ENCODE measurements at regions not wholly inside any gene's neighbourhood (a gene's known extent, or its start where the extent isn't known, plus 50 kb on each side); places are given as distances from the start of the nearest gene placed in this dataset.
"Not testable (repeated sequence)": the region's sequence is repeated elsewhere in the genome, so short reads cannot be mapped to it uniquely, and the experiment has no call there.

DNA sequence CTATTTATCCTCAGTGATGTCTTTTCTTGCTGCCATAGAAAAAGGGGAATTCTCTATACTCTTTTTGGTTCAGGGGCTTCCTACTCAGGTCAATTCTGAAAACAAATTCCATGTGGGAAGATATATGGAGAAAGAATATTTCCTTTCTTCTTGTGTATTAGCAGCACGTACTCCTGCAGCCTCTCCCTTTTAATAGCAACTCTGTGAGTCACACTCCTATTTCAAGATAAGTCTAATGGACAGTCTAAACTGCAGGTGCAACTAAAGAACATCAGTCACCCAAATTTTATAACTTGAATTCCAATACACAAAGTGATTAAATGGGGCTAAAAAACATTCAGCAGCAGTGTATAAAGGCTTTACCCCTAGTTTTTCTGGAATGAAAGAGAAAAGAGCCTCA lies 942.2 kb downstream of the CNTNAP5 start:
- DNase-seq, result no peak

GRCh38 chr2:124970030-124970429 lies 944.9 kb downstream of the CNTNAP5 start:
- no peak for DNase-seq

- DNase-seq, result no peak
These were observed 948.3 kb downstream of the CNTNAP5 start for GRCh38 chr2:124973396-124973795.

- no peak for DNase-seq
These were observed 950.1 kb downstream of the CNTNAP5 start for GRCh38 chr2:124975224-124975623.

DNA sequence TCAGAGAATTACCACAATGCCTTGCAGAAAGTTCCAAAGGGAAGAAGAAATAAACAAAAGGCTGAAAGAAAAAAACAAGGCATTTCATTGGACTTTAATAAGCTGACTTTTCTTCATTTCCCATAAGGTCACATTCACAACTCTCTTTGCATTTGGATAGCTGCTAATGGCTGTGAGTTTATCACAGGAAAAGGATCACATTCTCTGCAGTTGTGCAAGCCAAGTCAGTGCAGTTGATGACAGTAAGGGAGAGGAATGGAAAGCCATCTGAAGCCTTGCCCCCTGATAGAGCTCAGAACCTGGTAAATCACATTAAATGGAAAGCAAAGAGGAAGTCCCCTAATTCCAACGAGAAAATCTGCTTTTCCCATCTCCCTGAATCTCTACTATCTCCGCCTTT lies 950.6 kb downstream of the CNTNAP5 start:
- no peak for DNase-seq

GRCh38 chr2:124978597-124978996 lies 953.5 kb downstream of the CNTNAP5 start:
- DNase-seq, result no peak

- DNase-seq, result peak; percentile 9
These were observed 958.5 kb downstream of the CNTNAP5 start for GRCh38 chr2:124983595-124983994.

DNA sequence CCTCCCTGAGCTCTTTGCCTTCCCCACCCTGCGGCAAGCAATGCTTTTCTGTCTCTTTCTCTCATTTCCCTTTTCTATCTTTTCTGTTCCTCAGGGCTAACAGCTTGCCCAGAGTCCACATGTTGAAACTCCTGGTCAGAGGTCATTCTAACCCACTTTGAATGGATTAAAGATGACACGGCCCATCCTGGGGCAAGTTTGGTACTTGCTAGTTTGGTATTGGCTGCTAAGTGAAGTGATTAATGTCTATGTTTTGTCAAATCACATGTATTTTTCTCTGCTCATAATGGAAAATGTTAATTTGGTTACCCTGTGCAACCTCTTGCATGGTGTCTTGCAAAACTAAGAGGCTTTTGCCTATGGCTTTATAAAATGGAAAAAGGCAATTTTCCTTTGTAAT lies 960.2 kb downstream of the CNTNAP5 start:
- no peak for DNase-seq

- no peak for DNase-seq
These were observed 961.0 kb downstream of the CNTNAP5 start for GRCh38 chr2:124986136-124986535.

DNA sequence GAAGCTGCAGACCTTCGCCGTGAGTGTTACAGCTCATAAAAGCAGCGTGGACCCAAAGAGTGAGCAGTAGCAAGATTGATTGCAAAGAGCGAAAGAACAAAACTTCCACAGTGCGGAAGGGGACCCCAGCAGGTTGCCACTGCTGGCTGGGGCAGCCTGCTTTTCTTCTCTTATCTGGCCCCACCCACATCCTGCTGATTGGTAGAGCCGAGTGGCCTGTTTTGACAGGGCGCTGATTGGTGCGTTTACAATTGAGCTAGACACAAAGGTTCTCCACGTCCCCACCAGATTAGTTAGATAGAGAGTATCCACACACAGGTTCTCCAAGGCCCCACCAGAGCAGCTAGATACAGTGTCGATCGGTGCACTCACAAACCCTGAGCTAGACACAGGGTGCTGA lies 961.8 kb downstream of the CNTNAP5 start:
- DNase-seq, result not testable (repeated sequence)

- not testable (repeated sequence) for DNase-seq
These were observed 962.3 kb downstream of the CNTNAP5 start for GRCh38 chr2:124987436-124987835.

GRCh38 chr2:124988111-124988510 lies 963.0 kb downstream of the CNTNAP5 start:
- no peak for DNase-seq

DNA sequence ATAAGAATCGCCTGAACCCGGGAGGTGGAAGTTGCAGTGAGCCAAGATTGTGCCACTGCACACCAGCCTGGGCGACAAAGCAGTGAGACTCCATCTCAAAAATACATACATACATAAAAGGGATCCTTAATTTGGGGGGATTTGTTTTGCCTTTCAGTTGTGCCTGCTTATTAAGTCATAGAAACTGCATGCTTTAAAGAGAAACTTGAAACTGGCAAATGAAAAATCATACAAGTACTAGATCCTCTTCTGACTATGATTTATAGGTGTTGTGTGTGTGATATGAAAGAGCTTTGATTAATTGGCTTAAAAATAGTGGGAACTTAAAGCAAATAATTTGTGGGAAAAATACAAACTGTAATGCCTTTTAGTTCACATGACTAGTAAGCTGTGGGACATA lies 963.7 kb downstream of the CNTNAP5 start:
- DNase-seq, result no peak

DNA sequence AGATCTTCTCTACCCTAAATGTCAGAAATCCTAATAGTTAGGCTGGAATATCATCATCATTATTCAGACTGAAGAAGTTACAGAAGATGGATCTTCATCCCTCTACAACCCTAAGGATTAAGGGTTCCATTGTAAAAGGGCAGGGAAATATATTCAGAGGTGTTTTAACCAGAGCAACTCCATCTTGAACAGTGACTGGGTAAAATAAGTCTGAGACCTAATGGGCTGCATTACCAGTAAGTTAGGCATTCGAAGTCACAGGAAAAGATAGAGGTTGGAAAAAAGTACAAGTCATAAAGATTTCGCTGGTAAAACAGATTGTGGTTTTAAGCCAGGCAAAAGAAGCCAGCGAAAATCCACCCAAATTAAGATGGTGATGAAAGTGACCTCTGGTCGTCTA lies 968.7 kb downstream of the CNTNAP5 start:
- DNase-seq, result no peak

DNA sequence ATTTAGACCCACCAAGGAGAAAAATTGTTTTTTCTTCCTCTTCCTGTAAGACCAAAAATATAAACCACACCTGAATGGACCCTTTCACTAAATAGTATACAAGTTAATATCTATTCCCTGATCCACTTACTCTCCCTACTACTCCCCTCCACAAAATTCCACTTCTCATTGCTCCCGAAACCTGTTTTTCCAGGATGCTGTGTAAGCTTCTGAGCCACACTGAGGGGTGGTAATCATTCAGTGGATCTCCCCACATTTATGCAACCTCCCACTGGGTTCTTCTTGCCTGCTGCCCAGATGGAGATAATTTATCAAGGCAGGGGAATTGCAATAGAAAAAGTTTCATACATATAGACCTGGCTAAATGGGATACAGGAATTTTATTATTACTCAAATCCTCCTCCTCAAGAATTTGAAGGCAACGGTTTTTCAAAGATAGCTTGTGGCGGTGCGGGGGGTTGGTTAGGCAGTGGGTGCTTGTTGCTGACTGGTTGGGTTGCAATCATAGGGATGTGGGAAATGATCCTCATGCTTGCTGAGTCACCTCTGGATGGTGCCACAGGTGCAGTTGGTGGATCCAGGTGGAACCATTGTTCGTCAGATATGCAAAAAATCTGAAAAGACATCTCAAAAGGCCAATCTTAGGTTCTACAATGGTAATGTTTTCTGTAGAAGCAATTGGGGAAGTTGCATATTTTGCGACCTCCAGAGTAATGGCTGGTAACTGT lies 970.3 kb downstream of the CNTNAP5 start:
- DNase-seq, result no peak

- DNase-seq, result no peak
These were observed 971.3 kb downstream of the CNTNAP5 start for GRCh38 chr2:124996406-124996805.

DNA sequence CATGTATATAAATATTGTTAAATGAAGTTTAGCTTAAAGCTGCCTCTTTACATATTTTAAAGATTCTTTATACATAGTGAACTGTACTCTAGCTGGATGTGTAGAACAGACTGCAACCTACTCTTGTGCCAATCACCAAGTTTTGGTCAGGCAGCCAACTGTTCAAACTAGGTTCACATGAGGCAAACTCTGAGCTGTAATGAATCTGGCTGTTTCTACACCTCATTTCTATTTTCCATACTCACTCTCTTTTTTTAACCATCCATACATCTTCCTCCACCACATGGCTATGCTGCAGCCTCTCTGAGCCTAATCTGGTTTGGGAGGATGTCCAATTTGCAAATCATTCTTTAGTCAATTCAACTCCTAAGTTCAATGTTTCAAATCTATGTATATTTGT lies 974.8 kb downstream of the CNTNAP5 start:
- DNase-seq, result no peak

- DNase-seq, result no peak
These were observed 979.2 kb downstream of the CNTNAP5 start for GRCh38 chr2:125004106-125004800.

DNA sequence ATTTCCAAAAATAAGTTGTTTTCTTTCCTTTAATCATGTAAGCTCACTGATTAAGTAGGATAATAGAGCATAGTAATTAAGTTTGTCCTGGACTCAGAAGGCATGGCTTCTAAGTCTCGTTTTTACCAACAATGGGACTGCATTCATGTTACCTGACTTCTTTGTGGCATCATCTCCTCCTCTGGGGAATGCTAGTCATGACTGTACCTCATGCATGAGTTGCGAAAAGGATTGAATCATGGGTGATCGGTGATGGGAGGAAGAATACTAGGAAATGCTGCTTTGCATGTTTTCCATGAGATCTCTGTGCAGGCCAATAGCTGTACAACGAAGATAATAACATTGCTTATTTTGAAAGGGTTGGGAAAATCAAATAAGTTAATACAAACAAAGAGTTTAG lies 981.6 kb downstream of the CNTNAP5 start:
- DNase-seq, result no peak

- not testable (repeated sequence) for DNase-seq
These were observed 1003.6 kb downstream of the CNTNAP5 start for GRCh38 chr2:125028721-125029120.

DNA sequence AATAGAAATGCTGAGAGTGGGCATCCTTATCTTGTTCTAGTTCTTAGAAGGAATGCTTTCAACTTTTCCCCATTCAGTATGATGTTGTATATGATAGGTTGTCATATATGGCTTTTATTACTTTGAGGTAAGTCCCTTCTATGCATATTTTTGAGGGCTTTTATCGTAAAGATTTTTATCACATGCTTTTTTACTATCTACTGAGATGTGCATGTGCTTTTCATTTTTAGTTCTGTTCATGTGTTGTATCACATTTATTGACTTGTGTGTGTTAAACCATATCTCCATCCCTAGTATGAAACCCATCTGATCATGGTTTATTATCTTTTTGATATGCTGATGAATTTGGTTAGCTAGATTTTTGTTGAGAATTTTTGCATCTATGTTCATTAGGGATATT lies 1008.8 kb downstream of the CNTNAP5 start:
- DNase-seq, result no peak

- DNase-seq, result no peak
These were observed 1012.1 kb downstream of the CNTNAP5 start for GRCh38 chr2:125037135-125037653.

DNA sequence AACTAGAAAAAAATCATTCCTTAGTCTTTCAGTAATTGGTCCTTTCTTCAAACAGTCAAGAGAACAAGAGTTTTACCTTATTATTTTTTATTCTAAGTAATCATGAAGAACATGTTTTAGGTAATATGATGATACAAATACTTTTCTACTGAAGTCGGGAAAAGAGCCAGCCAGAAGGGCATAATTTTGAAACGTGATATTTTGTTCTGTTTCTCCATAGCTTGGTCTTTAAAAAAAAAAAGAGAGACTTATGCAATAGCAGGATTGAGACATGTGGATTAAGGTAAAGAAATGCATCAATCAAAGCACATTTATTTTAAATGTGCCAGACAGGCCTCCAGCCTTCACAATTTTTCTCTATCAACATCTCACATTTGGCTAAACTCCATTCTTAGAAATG lies 1016.8 kb downstream of the CNTNAP5 start:
- no peak for DNase-seq

- no peak for DNase-seq
These were observed 1017.6 kb downstream of the CNTNAP5 start for GRCh38 chr2:125042727-125043126.

All from HCEC 1CT (cell line).